Tibial nerve (tissue), 4 donors: ENCODE measurements at regions not wholly inside any gene's neighbourhood (a gene's known extent, or its start where the extent isn't known, plus 50 kb on each side); places are given as distances from the start of the nearest gene placed in this dataset.

Experiments used
- EP300 ChIP-seq, 2 donors: sonication (generic); formaldehyde crosslinking; IDR thresholded peaks; one replicate each; pipeline ENCODE4 v1.6.1; 2017; ENCODE audit warnings: antibody characterized with exemption in 2 of 2, mild to moderate bottlenecking in 1 of 2
- POLR2A ChIP-seq, 2 donors: fragments of 450-650 bp; IDR thresholded peaks; one replicate each; pipeline ENCODE4 v1.6.1; 2017; ENCODE audit warnings: antibody characterized with exemption in 2 of 2, mild to moderate bottlenecking in 2 of 2, moderate library complexity in 2 of 2
- TF ChIP-seq, protein P1 (sequence below), 5 experiments: fragments of 200-600 bp in 3 of 5; fragments of 450-650 bp in 2 of 5; sonication (generic) in 3 of 5; IDR thresholded peaks; one replicate each; pipeline ENCODE4 v1.5.1; 2016 to 2019; ENCODE audit warnings: antibody characterized with exemption in 5 of 5, mild to moderate bottlenecking in 3 of 5, moderate library complexity in 2 of 5

DNA sequence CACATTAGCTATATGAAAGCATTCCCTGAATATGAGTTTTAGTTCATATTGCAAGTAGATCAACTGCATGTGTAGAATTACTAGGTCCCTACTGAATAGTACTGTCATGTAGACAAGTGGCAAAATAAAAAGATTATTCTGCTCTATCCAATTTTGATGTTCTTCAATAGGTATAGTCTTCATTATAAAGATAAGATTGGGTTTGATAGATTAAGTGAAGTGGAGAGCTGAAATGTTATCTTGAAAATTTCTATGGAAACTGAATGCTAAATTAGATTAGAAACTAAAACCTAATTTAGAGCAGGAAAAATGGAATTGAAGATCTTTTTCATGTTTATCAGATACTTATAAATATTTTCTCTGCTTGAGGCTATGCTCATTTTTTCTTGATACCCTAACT, 1610.0 kb downstream of the BRINP3 start:
- TF ChIP-seq, protein P1, sequence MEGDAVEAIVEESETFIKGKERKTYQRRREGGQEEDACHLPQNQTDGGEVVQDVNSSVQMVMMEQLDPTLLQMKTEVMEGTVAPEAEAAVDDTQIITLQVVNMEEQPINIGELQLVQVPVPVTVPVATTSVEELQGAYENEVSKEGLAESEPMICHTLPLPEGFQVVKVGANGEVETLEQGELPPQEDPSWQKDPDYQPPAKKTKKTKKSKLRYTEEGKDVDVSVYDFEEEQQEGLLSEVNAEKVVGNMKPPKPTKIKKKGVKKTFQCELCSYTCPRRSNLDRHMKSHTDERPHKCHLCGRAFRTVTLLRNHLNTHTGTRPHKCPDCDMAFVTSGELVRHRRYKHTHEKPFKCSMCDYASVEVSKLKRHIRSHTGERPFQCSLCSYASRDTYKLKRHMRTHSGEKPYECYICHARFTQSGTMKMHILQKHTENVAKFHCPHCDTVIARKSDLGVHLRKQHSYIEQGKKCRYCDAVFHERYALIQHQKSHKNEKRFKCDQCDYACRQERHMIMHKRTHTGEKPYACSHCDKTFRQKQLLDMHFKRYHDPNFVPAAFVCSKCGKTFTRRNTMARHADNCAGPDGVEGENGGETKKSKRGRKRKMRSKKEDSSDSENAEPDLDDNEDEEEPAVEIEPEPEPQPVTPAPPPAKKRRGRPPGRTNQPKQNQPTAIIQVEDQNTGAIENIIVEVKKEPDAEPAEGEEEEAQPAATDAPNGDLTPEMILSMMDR (IDR thresholded peaks at IDR 0.05) = no peak
- TF ChIP-seq EP300 (IDR thresholded peaks at IDR 0.05) (no peak), POLR2A (IDR thresholded peaks at IDR 0.05) (no peak)
